ENCODE measurements at regions not wholly inside any gene's neighbourhood (a gene's known extent, or its start where the extent isn't known, plus 50 kb on each side); places are given as distances from the start of the nearest gene placed in this dataset.

DNA sequence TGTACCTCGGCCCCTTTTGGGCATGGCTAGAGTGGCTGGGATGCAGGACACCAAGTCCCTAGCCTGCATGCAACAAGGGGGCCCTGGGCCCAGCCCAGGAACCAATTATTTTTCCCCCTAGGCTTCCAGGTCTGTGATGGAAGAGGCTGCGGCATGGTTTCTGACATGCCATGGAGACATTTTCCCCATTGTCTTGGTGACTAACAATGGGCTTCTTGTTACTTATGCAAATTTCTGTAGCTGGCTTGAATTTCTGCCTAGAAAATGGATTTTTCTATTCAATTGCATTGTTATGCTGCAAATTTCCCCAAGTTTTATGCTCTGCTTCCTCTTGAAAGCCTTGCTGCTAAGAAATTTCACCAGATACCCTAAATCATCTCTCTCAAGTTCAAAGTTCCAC is 1269.6 kb upstream of the CITED2 start:
- DNase-seq (ENCODE audit: low spot score), result no peak

DNA sequence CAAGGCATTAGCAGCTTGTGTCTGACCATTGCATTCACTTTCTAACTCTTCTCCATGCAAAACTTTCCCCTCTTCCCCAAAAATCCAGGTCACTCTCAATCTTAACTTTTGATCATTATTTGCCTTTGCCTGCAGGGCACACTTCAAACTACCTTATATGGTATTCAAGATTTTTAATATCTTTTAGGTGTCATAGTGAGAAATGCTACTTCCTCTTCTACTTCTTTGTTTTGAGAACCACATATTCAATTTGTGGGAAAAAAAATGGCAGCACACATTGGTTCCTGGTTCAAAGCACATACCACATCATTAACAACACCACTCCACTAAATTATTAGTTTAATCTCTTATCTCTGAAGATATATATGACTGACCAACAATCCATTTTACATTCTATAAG is 1267.0 kb upstream of the CITED2 start:
- TF ChIP-seq, protein P1, sequence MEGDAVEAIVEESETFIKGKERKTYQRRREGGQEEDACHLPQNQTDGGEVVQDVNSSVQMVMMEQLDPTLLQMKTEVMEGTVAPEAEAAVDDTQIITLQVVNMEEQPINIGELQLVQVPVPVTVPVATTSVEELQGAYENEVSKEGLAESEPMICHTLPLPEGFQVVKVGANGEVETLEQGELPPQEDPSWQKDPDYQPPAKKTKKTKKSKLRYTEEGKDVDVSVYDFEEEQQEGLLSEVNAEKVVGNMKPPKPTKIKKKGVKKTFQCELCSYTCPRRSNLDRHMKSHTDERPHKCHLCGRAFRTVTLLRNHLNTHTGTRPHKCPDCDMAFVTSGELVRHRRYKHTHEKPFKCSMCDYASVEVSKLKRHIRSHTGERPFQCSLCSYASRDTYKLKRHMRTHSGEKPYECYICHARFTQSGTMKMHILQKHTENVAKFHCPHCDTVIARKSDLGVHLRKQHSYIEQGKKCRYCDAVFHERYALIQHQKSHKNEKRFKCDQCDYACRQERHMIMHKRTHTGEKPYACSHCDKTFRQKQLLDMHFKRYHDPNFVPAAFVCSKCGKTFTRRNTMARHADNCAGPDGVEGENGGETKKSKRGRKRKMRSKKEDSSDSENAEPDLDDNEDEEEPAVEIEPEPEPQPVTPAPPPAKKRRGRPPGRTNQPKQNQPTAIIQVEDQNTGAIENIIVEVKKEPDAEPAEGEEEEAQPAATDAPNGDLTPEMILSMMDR (IDR thresholded peaks at IDR 0.05), result no peak
- no peak for DNase-seq (ENCODE audit: low spot score)
- Histone ChIP-seq H3K27ac (no peak overlapping the region), H3K4me3 (no peak overlapping the region)

More for the DNA sequence above, 1269.6 kb upstream of the CITED2 start:
- Histone ChIP-seq H3K4me3 (no peak overlapping the region), H3K27ac (no peak overlapping the region)
- TF ChIP-seq, protein P1 (IDR thresholded peaks at IDR 0.05), result no peak

DNA sequence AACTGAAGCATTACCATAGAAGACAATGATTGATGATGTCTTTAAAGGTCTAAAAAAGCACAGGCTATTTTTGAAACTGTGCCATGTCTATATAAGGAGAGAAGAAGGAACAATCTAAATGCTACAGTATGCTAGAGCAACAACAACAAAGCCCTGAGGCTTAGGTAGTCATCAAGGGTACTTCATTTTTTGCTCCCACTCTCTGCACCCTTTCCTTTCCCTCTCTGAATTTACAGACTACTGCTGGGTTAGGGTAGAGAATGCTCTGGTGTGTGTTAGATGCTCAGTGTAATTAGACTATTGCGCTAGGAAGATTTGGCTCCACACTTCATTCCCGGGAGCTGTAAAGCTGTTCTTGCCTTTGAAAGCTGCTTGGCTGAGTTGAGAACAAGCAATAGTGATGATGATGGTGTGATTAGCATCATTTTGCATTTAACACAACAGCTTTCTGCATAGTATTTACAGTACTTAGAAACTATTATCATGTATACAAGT is 1262.5 kb upstream of the CITED2 start:
- TF ChIP-seq, protein P1 (IDR thresholded peaks at IDR 0.05), result no peak
- no peak for DNase-seq (ENCODE audit: low spot score)
- Histone ChIP-seq H3K27ac (no peak overlapping the region), H3K4me3 (no peak overlapping the region)

DNA sequence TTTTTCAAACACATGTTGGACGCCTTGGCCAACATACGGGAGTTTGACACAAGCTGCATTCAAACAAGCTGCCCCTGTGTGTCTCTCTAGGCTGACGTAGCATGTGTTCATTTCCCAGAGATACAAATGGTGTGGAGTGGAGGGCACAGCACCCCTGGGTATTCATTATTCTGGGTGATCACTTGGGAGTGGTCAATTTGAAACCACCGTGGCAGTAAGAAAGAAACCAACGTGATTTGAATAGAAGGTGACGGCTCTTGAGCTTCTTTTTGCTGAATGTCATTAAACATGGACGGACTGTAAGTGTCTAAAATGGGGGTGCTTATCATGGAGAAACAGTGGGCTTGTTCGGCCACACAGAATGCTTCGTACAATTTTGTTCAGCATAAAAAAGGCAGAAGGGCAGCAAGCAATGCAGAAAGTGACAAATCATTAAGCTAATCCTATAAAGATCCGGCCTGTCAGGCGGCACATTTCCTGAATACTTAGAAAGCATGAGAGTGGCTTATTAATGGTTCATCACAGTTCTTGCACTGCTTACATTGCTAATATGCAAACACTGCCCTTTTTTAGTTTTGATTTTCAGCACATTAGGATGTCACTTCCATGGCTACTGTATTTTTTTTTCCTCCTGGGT is 1261.9 kb upstream of the CITED2 start:
- H3K4me3 ChIP-seq, result no peak overlapping the region
- TF ChIP-seq, protein P1 (IDR thresholded peaks at IDR 0.05), result no peak
- H3K27ac ChIP-seq, result no peak overlapping the region
- DNase-seq (ENCODE audit: low spot score), result no peak

DNA sequence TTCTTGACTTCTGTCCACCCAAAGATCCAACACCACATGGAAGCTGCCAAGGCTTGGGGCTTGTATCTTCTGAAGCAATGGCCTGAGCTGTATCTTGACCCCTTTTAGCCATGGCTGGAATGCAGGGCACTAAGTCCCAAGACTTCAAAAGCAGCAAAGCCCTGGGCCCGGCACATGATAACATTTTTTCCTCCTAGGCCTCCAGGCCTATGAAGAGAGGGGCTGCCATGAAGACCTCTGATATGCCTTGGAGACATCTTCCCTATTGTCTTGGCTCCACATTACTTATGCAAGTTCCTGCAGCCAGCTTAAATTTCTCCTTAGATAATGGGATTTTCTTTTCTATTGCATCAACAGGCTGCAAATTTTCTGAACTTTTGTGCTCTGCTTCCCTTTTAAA is 1252.6 kb upstream of the CITED2 start:
- no peak for DNase-seq (ENCODE audit: low spot score)
- H3K27ac ChIP-seq, result no peak overlapping the region
- H3K4me3 ChIP-seq, result no peak overlapping the region
- TF ChIP-seq, protein P1 (IDR thresholded peaks at IDR 0.05), result no peak

DNA sequence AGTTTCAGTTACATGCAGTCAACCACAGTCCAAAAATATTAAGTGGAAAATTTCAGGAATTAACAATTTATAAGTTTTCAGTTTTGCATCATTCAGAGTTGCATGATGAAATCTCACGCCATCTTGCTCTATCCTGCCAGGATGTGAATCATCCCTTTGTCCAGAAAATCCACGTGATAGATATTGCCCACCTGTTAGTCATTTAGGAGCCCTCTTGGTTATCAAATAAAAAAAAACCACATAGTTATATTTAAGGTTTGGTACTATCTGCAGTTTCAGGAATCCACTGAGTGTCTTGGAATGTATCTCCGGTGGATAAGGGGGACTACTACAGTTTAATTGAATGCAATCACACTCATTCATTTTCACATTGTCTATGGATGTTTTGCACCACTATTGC is 1249.0 kb upstream of the CITED2 start:
- Histone ChIP-seq H3K4me3 (no peak overlapping the region), H3K27ac (no peak overlapping the region)
- no peak for DNase-seq (ENCODE audit: low spot score)
- TF ChIP-seq, protein P1 (IDR thresholded peaks at IDR 0.05), result no peak

DNA sequence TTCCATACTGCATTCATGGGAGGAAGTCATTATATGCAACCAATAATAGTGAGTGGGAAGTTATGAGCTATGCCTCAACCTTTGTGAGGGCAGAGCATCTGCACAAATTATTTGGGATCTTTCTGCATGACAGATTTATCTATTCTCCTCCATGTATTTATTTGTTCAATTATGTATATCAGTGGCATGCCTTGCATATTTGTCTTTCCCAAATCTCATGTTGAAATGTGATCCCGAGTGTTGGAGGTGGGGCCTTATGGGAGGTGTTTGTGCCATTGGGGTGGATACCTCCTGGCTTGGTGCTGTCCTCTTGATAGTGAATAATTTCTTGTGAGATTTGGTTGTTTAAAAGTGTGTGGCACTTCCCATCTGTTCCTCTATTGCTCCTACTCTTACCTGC is 1246.0 kb upstream of the CITED2 start:
- DNase-seq (ENCODE audit: low spot score), result no peak
- TF ChIP-seq, protein P1 (IDR thresholded peaks at IDR 0.05), result no peak
- Histone ChIP-seq H3K27ac (no peak overlapping the region), H3K4me3 (no peak overlapping the region)

Measured in coronary artery (tissue), 2 donors.